Neural cell (in vitro differentiated cells): ENCODE measurements at regions not wholly inside any gene's neighbourhood (a gene's known extent, or its start where the extent isn't known, plus 50 kb on each side); places are given as distances from the start of the nearest gene placed in this dataset.
A peak's percentile ranks its signal among the peaks of the same experiment; 100 is the strongest.

Source experiments
- EP300 ChIP-seq: fragments of 450-650 bp; conservative IDR thresholded peaks from 2 replicates; pipeline ENCODE4 v1.6.1; 2014; ENCODE audit warnings: antibody characterized with exemption, mild to moderate bottlenecking, moderate library complexity; ENCODE audit not compliant: poor library complexity, severe bottlenecking
- POLR2AphosphoS5 ChIP-seq: IDR thresholded peaks from 2 replicates; pipeline ENCODE4 v1.6.1; 2012
- SMC3 ChIP-seq: fragments of 450-650 bp; conservative IDR thresholded peaks from 2 replicates; pipeline ENCODE4 v1.6.1; 2014; ENCODE audit warnings: antibody characterized with exemption, mild to moderate bottlenecking, moderate library complexity; ENCODE audit not compliant: poor library complexity
- TF ChIP-seq, protein P1 (sequence below): fragments of 450-650 bp; IDR thresholded peaks from 2 replicates; pipeline ENCODE4 v1.5.1; 2014; ENCODE audit warnings: antibody characterized with exemption, mild to moderate bottlenecking, moderate library complexity; ENCODE audit not compliant: poor library complexity, severe bottlenecking

DNA sequence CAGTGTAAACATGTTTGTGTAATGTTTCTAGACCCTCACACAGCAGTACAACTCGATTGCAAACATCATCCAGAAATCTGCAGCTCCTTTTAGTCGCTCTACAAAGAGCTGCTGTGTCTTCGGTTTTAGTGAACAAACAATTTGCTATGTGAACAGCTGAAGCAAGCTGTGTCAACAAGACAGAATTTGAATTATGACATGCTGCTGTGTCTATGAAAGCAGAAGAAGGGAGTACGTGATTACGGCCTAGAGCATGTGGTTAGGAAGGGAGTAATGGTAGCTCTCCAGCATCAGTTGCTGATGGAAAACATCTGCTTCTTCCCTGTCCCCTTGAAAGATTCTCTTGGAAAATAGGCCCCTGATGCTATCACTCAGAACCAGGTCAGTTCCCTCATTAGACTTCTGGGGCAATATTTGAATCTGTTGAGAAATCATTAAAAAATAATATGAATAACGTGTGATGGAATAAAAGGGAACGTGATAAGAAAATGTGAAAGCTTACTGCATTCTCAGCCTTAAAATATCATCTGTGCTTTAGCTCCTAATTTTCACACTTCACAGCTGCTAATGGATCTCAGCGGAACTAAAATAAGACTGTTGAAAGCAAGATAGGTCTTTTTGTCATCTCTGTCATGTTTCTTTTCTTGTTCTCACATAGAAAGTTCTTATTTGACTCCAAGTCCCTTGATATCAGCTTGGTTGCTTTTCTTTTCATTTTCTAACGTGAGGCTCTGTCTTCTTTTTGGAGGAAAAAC, 891.5 kb downstream of the ROBO2 start:
- TF ChIP-seq, protein P1, sequence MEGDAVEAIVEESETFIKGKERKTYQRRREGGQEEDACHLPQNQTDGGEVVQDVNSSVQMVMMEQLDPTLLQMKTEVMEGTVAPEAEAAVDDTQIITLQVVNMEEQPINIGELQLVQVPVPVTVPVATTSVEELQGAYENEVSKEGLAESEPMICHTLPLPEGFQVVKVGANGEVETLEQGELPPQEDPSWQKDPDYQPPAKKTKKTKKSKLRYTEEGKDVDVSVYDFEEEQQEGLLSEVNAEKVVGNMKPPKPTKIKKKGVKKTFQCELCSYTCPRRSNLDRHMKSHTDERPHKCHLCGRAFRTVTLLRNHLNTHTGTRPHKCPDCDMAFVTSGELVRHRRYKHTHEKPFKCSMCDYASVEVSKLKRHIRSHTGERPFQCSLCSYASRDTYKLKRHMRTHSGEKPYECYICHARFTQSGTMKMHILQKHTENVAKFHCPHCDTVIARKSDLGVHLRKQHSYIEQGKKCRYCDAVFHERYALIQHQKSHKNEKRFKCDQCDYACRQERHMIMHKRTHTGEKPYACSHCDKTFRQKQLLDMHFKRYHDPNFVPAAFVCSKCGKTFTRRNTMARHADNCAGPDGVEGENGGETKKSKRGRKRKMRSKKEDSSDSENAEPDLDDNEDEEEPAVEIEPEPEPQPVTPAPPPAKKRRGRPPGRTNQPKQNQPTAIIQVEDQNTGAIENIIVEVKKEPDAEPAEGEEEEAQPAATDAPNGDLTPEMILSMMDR, result no peak
- TF ChIP-seq SMC3 (no peak), POLR2AphosphoS5 (peak; percentile 89), EP300 (no peak)
